ENCODE measurements at regions not wholly inside any gene's neighbourhood (a gene's known extent, or its start where the extent isn't known, plus 50 kb on each side); places are given as distances from the start of the nearest gene placed in this dataset.

DNA sequence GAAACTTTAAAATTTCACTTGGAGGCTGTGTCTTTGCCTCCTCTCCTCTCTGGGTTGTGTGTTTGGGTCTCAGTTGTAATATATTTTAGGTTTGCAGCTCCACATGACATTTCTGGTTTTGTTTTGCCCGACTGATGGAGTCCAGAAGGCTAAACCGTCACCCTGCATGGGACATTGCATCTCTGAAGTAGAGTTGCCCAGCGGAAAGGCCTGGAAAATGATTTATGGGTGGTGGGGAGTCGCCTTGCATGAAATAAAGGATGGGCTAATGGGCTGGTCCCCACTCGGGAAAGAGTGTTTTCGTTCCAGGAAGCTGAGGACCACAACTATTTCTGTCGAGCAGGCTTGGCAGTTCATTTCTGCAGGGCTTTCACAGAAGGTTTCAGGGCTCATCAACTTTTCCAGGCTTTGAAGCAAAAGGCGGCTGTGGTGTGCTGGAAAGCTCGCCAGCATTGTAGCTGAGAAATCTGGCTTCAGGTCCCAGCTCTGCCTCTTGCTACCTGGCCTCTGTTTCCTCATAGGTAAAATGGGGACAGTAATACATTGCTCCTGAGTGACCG is 74.8 kb upstream of the GSC start:
- WGBS, 2 donors: 66 to 77% methylated on average over 10 of the region's 10 CpGs
- TF ChIP-seq, protein P1, sequence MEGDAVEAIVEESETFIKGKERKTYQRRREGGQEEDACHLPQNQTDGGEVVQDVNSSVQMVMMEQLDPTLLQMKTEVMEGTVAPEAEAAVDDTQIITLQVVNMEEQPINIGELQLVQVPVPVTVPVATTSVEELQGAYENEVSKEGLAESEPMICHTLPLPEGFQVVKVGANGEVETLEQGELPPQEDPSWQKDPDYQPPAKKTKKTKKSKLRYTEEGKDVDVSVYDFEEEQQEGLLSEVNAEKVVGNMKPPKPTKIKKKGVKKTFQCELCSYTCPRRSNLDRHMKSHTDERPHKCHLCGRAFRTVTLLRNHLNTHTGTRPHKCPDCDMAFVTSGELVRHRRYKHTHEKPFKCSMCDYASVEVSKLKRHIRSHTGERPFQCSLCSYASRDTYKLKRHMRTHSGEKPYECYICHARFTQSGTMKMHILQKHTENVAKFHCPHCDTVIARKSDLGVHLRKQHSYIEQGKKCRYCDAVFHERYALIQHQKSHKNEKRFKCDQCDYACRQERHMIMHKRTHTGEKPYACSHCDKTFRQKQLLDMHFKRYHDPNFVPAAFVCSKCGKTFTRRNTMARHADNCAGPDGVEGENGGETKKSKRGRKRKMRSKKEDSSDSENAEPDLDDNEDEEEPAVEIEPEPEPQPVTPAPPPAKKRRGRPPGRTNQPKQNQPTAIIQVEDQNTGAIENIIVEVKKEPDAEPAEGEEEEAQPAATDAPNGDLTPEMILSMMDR (IDR thresholded peaks at IDR 0.05): no peak
- no peak for TF ChIP-seq POLR2A (IDR thresholded peaks at IDR 0.05)

GRCh38 chr14:94840467-94840866 is 70.6 kb upstream of the GSC start:
- TF ChIP-seq, protein P1 (IDR thresholded peaks at IDR 0.05): no peak
- no peak for TF ChIP-seq POLR2A (IDR thresholded peaks at IDR 0.05)
- Histone ChIP-seq H3K4me1 (no peaks in the 10 kb centered on the region), H3K9me3 (no peaks in the 10 kb centered on the region), H3K36me3 (ENCODE audit: low read depth, missing control alignments) (no peaks in the 10 kb centered on the region), H3K27me3 (no peaks in the 10 kb centered on the region), H3K4me3 (no peak overlapping the region), H3K27ac (no peak overlapping the region)
- intact Hi-C loops (cut with DNase I; ENCODE audit: low total_unique reads): no loop called here
- no peak for DNase-seq
- 86 to 91% methylated on average over 6 of the region's 6 CpGs for WGBS, 2 donors

More for the DNA sequence above, 74.8 kb upstream of the GSC start:
- Histone ChIP-seq H3K4me1 (no peaks in the 10 kb centered on the region), H3K36me3 (ENCODE audit: low read depth, missing control alignments) (no peaks in the 10 kb centered on the region), H3K27ac (no peak overlapping the region), H3K9me3 (no peaks in the 10 kb centered on the region), H3K27me3 (no peaks in the 10 kb centered on the region), H3K4me3 (no peak overlapping the region)
- intact Hi-C loops (cut with DNase I; ENCODE audit: low total_unique reads): no loop called here
- no peak for DNase-seq

DNA sequence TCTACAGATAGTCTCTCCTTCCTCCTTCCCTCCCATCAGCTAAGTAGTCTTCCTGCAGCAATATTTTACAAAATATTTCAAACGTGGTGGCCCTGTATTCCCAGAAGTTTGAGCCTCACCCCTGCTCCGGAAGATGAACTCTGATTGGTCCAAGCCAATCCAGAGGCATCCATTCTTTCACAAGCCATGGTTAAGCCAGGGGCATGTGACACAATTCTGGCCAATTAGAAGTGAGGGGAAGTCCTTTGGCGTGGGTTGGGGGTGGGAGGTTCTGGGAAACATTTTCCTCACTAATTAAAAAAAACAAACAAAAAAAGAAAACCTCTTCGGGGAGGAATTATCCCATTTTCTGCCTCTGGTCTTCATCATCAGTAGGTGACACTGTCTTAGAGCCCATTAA is 69.4 kb upstream of the GSC start:
- Histone ChIP-seq H3K27ac (no peak overlapping the region), H3K4me3 (no peak overlapping the region), H3K27me3 (no peaks in the 10 kb centered on the region), H3K4me1 (no peaks in the 10 kb centered on the region), H3K36me3 (ENCODE audit: low read depth, missing control alignments) (no peaks in the 10 kb centered on the region), H3K9me3 (no peaks in the 10 kb centered on the region)
- intact Hi-C loops (cut with DNase I; ENCODE audit: low total_unique reads): no loop called here
- WGBS, 2 donors: 59 to 66% methylated on average over 4 of the region's 4 CpGs
- TF ChIP-seq, protein P1 (IDR thresholded peaks at IDR 0.05): no peak
- no peak for TF ChIP-seq POLR2A (IDR thresholded peaks at IDR 0.05)
- peak; percentile 20 for DNase-seq

DNA sequence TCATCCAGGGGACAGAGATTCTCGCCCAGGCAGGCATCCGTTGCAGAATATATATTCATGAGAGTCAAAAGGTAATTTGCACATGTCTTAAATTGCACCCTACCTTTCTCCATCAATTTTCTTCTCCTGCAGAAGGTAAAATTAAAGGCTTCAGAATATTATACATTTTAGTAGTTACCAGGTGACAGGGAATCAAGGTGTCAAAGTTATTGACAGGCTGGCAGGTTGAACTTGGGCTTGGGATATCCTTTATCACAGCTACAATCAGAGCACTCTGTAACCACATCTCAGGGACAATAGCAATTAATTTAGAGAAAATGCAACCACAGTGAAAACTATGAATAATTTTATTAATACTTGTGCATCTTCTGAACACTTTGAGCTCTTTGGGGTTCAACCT is 66.9 kb upstream of the GSC start:
- no peaks in the 10 kb centered on the region for H3K27me3 ChIP-seq
- H3K4me1 ChIP-seq: no peaks in the 10 kb centered on the region
- intact Hi-C loops (cut with DNase I; ENCODE audit: low total_unique reads): no loop called here
- H3K36me3 ChIP-seq (ENCODE audit: low read depth, missing control alignments): no peaks in the 10 kb centered on the region
- TF ChIP-seq, protein P1 (IDR thresholded peaks at IDR 0.05): no peak
- no peak for TF ChIP-seq POLR2A (IDR thresholded peaks at IDR 0.05)
- no peaks in the 10 kb centered on the region for H3K9me3 ChIP-seq
- DNase-seq: no peak
- 82 to 89% methylated on average over 2 of the region's 2 CpGs for WGBS, 2 donors
- H3K4me3 ChIP-seq: no peak overlapping the region
- no peak overlapping the region for H3K27ac ChIP-seq

DNA sequence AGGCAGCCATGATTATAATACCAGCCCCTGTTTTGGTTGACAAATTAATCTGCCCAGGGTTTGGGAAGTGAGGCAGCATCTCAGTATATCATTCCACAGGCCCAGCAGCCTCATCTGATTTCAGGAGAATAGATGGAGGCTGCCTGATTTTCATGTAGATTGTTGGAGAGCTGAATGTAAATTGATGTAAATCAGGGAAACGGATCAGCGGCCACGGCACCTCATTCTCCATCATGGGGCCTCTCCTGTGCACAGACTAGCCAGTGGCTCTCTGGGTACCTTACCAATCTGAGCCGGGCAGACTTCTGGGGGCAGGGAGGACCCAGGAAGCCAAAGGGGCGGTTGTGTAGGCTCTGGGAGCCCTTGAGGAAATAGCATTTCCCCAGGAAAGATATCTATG is 63.7 kb upstream of the GSC start:
- TF ChIP-seq POLR2A (IDR thresholded peaks at IDR 0.05): no peak
- TF ChIP-seq, protein P1 (IDR thresholded peaks at IDR 0.05): no peak
- H3K4me1 ChIP-seq: no peaks in the 10 kb centered on the region
- no peak overlapping the region for H3K27ac ChIP-seq
- no peaks in the 10 kb centered on the region for H3K36me3 ChIP-seq (ENCODE audit: low read depth, missing control alignments)
- intact Hi-C loops (cut with DNase I; ENCODE audit: low total_unique reads): no loop called here
- WGBS, 2 donors: 82 to 88% methylated on average over 3 to 5 of the region's 5 CpGs
- no peaks in the 10 kb centered on the region for H3K9me3 ChIP-seq
- H3K27me3 ChIP-seq: no peaks in the 10 kb centered on the region
- no peak for DNase-seq
- H3K4me3 ChIP-seq: no peak overlapping the region
